ENCODE measurements at regions not wholly inside any gene's neighbourhood (a gene's known extent, or its start where the extent isn't known, plus 50 kb on each side); places are given as distances from the start of the nearest gene placed in this dataset.

GRCh38 chr2:157032017-157032416 is 225.5 kb upstream of the GALNT5 start:
- BruUV-seq (replicated peaks), result no TSS peak
- H3K27me3 ChIP-seq (ENCODE audit: control insufficient read depth in 2 of 2, insufficient read depth in 2 of 2, low read length in 2 of 2), result no peaks in the 10 kb centered on the region
- ChIA-PET CTCF (interaction anchor here (1.0 to 1.3 kb wide), 3 partner anchors 22 to 195 kb away, joined by 3 to 5 read pairs (median 3); no protein-coding TSS in a partner anchor), POLR2A (interaction anchor here (0.6 kb wide), 1 partner anchor 698 kb away, joined by 4 read pairs; no protein-coding TSS in a partner anchor)
- FAIRE-seq (peak; percentile 77), DNase-seq (ENCODE audit: low read depth, low spot score) (peak; percentile 82)
- TF ChIP-seq POLR2A (IDR thresholded peaks at IDR 0.05; ENCODE audit: low read depth, low read length) (no peak), JUN (IDR thresholded peaks at IDR 0.05; ENCODE audit: borderline replicate concordance, insufficient read depth, insufficient read length, low read depth) (peak; percentile 82), FOS (IDR thresholded peaks at IDR 0.05; ENCODE audit: borderline replicate concordance, insufficient read depth, low read length) (peak; percentile 87)
- dilution Hi-C loops (cut with MboI; ENCODE audit: extremely low pct_ligation_motif_present, low sequenced_read_pairs) (no loop called here), intact Hi-C loops (cut with micrococcal nuclease) (loop anchor here (1.0 to 5.0 kb wide), 4 partner anchors 24 to 700 kb away; partner anchors contain the start of gene NR4A2)
- H3K9me3 ChIP-seq (replicated peaks; ENCODE audit: control insufficient read depth, insufficient read depth, low read length), result no peaks in the 10 kb centered on the region
- H3K4me3 ChIP-seq (replicated peaks in 1 of 3; ENCODE audit: insufficient read depth in 1 of 3, low read depth in 1 of 3, low read length in 3 of 3), result no peak overlapping the region
- H3K9me1 ChIP-seq (replicated peaks; ENCODE audit: control insufficient read depth, extremely low read depth, insufficient read depth, low read length), result no peaks in the 10 kb centered on the region
- no peaks in the 10 kb centered on the region for H3K36me3 ChIP-seq (ENCODE audit: control insufficient read depth in 2 of 2, extremely low read depth in 1 of 2, insufficient read depth in 2 of 2, low read length in 2 of 2)
- H4K20me1 ChIP-seq (replicated peaks; ENCODE audit: control insufficient read depth, extremely low read depth, insufficient read depth, low read length), result no peaks in the 10 kb centered on the region
- H3K9ac ChIP-seq (replicated peaks; ENCODE audit: extremely low read depth, insufficient read depth, low read length), result no peak overlapping the region
- peaks cover 9% of the 10 kb centered on the region for H3K4me1 ChIP-seq (ENCODE audit: control insufficient read depth, extremely low read depth, insufficient read depth, low read length)
- no peaks in the 10 kb centered on the region for H3K79me2 ChIP-seq (ENCODE audit: control insufficient read depth, insufficient read depth, low read length)
- no peak overlapping the region for H2AFZ ChIP-seq (ENCODE audit: low read depth, low read length)
- H3K27ac ChIP-seq (ENCODE audit: insufficient read depth, low read depth, low read length), result peak overlapping the region; percentile 50
- peak overlapping the region; percentile 44 for H3K4me2 ChIP-seq (ENCODE audit: insufficient read depth, low read length)

GRCh38 chr2:157036726-157037125 is 220.8 kb upstream of the GALNT5 start:
- Histone ChIP-seq H3K4me3 (replicated peaks in 1 of 3; ENCODE audit: insufficient read depth in 1 of 3, low read depth in 1 of 3, low read length in 3 of 3) (no peak overlapping the region), H3K9me1 (replicated peaks; ENCODE audit: control insufficient read depth, extremely low read depth, insufficient read depth, low read length) (no peaks in the 10 kb centered on the region), H3K9me3 (replicated peaks; ENCODE audit: control insufficient read depth, insufficient read depth, low read length) (no peaks in the 10 kb centered on the region), H3K27ac (ENCODE audit: insufficient read depth, low read depth, low read length) (no peak overlapping the region), H4K20me1 (replicated peaks; ENCODE audit: control insufficient read depth, extremely low read depth, insufficient read depth, low read length) (no peaks in the 10 kb centered on the region), H3K4me2 (ENCODE audit: insufficient read depth, low read length) (no peak overlapping the region), H3K79me2 (ENCODE audit: control insufficient read depth, insufficient read depth, low read length) (no peaks in the 10 kb centered on the region), H3K36me3 (ENCODE audit: control insufficient read depth in 2 of 2, extremely low read depth in 1 of 2, insufficient read depth in 2 of 2, low read length in 2 of 2) (no peaks in the 10 kb centered on the region), H3K4me1 (ENCODE audit: control insufficient read depth, extremely low read depth, insufficient read depth, low read length) (peaks cover 8% of the 10 kb centered on the region), H2AFZ (ENCODE audit: low read depth, low read length) (no peak overlapping the region), H3K27me3 (ENCODE audit: control insufficient read depth in 2 of 2, insufficient read depth in 2 of 2, low read length in 2 of 2) (peaks cover under 1 to 3% of the 10 kb centered on the region in 2 experiments), H3K9ac (replicated peaks; ENCODE audit: extremely low read depth, insufficient read depth, low read length) (no peak overlapping the region)
- POLR2A ChIA-PET, result interaction anchor here (0.7 kb wide), 1 partner anchor 1637 kb away, joined by 3 read pairs; no protein-coding TSS in a partner anchor
- DNase-seq (ENCODE audit: low read depth, low spot score), result no peak
- no peak for FAIRE-seq
- intact Hi-C loops (cut with micrococcal nuclease), result no loop called here
- CTCF ChIA-PET, result interaction anchor here (1.1 kb wide), 1 partner anchor 19 kb away, joined by 3 read pairs; no protein-coding TSS in a partner anchor
- dilution Hi-C loops (cut with MboI; ENCODE audit: extremely low pct_ligation_motif_present, low sequenced_read_pairs), result no loop called here
- BruUV-seq (replicated peaks), result no TSS peak
- no peak for TF ChIP-seq FOS (IDR thresholded peaks at IDR 0.05; ENCODE audit: borderline replicate concordance, insufficient read depth, low read length)

Data from endothelial cell of umbilical vein (primary cell).